SU-DHL-6 (cell line): ENCODE measurements at regions not wholly inside any gene's neighbourhood (a gene's known extent, or its start where the extent isn't known, plus 50 kb on each side); places are given as distances from the start of the nearest gene placed in this dataset.

Source experiments
- H2AFZ ChIP-seq: fragments of 200-600 bp; sonication (generic); 2 replicates; pipeline ENCODE4 v1.6.1; 2014; ENCODE audit warnings: low read depth, mild to moderate bottlenecking, moderate library complexity, mixed read lengths, antibody characterized with exemption, low read length; ENCODE audit not compliant: severe bottlenecking
- H3F3A ChIP-seq: fragments of 200-600 bp; shearing (Covaris generic); 2 replicates; pipeline ENCODE4 v1.6.0; 2016; ENCODE audit warnings: antibody characterized with exemption, mild to moderate bottlenecking; ENCODE audit not compliant: insufficient read depth
- H3K27ac ChIP-seq: fragments of 200-600 bp; sonication (generic); 2 replicates; pipeline ENCODE4 v1.5.1; 2016; ENCODE audit warnings: low read depth, mild to moderate bottlenecking, low read length, moderate library complexity, mixed read lengths
- H3K27me3 ChIP-seq: fragments of 200-600 bp; sonication (generic), shearing (Covaris generic); 2 replicates; pipeline ENCODE4 v1.6.0; 2014; ENCODE audit warnings: mild to moderate bottlenecking, low read length
- H3K36me3 ChIP-seq: fragments of 200-600 bp; sonication (generic); 2 replicates; pipeline ENCODE4 v1.6.1; 2014; ENCODE audit warnings: mild to moderate bottlenecking, low read length, mixed read lengths
- H3K4me2 ChIP-seq: fragments of 300-600, 200-600 bp; shearing (Covaris generic), sonication (generic); 2 replicates; pipeline ENCODE4 v1.6.0; 2014; ENCODE audit warnings: low read length, low read depth, mild to moderate bottlenecking; ENCODE audit not compliant: poor library complexity, severe bottlenecking
- H3K4me3 ChIP-seq: fragments of 200-600 bp; sonication (generic); 2 replicates; pipeline ENCODE4 v1.5.1; 2014; ENCODE audit warnings: antibody characterized with exemption, low read length, mild to moderate bottlenecking, mixed read lengths; ENCODE audit not compliant: insufficient read depth, poor library complexity, severe bottlenecking
- H3K79me2 ChIP-seq: fragments of 200-600 bp; sonication (generic); 2 replicates; pipeline ENCODE4 v1.6.1; 2014; ENCODE audit warnings: mild to moderate bottlenecking, low read length, moderate library complexity; ENCODE audit not compliant: insufficient read depth
- H3K9ac ChIP-seq: fragments of 200-600 bp; sonication (generic); 2 replicates; pipeline ENCODE4 v1.7.0; 2014; ENCODE audit warnings: mild to moderate bottlenecking, low read length
- H3K9me2 ChIP-seq: fragments of 200-600 bp; sonication (generic); replicated peaks from 2 replicates; pipeline ENCODE4 v1.6.1; 2014; ENCODE audit warnings: low read length; ENCODE audit not compliant: insufficient read depth
- H3K9me3 ChIP-seq: fragments of 200-600 bp; sonication (generic); 2 replicates; pipeline ENCODE4 v1.6.1; 2014; ENCODE audit warnings: low read length, mixed read lengths; ENCODE audit not compliant: insufficient read depth
- H4K20me1 ChIP-seq: fragments of 200-600 bp; sonication (generic); 2 replicates; pipeline ENCODE4 v1.6.1; 2014; ENCODE audit warnings: low read depth, mild to moderate bottlenecking, antibody characterized with exemption, low read length, moderate library complexity, mixed read lengths
- EZH2phosphoT487 ChIP-seq: fragments of 200-600 bp; sonication (generic), shearing (Covaris generic); conservative IDR thresholded peaks from 2 replicates; pipeline ENCODE4 v1.6.1; 2018; ENCODE audit warnings: mild to moderate bottlenecking, antibody characterized with exemption, low read length, moderate library complexity, mixed read lengths
- TF ChIP-seq, protein P1 (sequence below): fragments of 200-600 bp; sonication (generic); IDR thresholded peaks from one replicate; pipeline ENCODE4 v1.5.1; 2017; ENCODE audit warnings: antibody characterized with exemption, mild to moderate bottlenecking, low read length, moderate library complexity; ENCODE audit not compliant: insufficient read depth, poor library complexity, severe bottlenecking

DNA sequence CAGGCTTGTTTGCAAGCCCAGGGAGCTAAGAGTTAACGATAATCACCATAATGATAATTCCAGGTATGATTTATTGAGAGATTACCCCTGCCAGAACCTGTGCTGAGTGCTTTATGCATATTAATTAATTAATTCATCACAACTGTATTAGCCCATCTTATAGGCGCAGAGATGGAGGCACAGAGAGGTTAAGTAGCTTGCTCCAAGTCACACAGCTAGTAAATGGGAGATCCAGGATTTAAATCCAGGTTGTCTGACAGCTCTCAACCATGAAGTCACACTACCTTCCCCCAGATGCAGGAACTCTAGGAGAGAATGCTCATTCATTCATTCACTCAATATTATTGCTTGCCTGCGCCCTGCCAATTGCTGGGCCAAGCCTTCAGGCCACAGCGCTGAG lies 84.5 kb downstream of the FAM241B start:
- Histone ChIP-seq H3K9ac (no peak overlapping the region), H4K20me1 (no peaks in the 10 kb centered on the region), H3K4me2 (no peak overlapping the region), H3F3A (no peaks in the 10 kb centered on the region), H3K27ac (no peak overlapping the region), H3K27me3 (no peaks in the 10 kb centered on the region), H3K79me2 (no peaks in the 10 kb centered on the region), H2AFZ (no peak overlapping the region), H3K9me3 (no peaks in the 10 kb centered on the region), H3K9me2 (no peaks in the 10 kb centered on the region), H3K4me3 (no peak overlapping the region), H3K36me3 (no peaks in the 10 kb centered on the region)
- no peak for TF ChIP-seq EZH2phosphoT487

DNA sequence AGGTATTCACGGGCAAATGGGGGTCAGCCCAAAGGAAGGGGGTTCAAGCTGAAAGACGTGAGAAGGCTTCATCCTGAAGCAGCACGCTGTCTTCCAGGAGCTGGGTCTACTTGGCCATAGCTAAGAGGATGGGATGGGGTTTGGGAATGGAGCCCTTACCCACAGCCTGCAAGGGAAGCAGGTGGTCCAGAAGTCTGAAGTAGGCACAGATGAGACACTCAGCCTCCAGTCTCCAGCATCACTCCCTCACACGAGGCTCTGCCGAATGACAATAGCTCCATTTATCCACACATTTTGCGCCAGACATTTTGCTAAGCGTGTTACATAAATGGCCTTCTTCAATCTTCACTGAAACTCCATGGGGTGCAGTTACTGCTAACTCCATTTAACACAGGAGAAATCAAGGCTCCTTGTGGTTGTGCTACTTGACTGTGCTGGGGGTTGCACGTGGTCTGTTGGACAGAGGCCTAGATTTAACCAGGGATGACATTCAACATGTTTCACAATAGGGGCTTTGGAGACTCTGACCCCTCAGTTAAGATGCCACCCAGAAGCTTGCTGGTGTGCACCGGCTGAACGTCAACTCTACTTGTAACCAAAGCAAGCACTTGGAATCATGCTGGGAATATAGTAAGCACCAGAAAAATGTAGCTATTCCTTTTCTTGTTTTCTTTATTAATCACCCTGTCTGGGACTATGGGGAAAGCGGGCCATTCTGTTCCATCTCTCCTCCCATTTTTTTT lies 85.3 kb downstream of the FAM241B start:
- Histone ChIP-seq H4K20me1 (no peaks in the 10 kb centered on the region), H3K79me2 (no peaks in the 10 kb centered on the region), H3F3A (no peaks in the 10 kb centered on the region), H2AFZ (no peak overlapping the region), H3K9me2 (no peaks in the 10 kb centered on the region), H3K9me3 (no peaks in the 10 kb centered on the region), H3K4me2 (no peak overlapping the region), H3K4me3 (no peak overlapping the region), H3K36me3 (no peaks in the 10 kb centered on the region), H3K9ac (no peak overlapping the region), H3K27ac (no peak overlapping the region), H3K27me3 (no peaks in the 10 kb centered on the region; the same call in 1 of the 2 replicates)
- TF ChIP-seq, protein P1, sequence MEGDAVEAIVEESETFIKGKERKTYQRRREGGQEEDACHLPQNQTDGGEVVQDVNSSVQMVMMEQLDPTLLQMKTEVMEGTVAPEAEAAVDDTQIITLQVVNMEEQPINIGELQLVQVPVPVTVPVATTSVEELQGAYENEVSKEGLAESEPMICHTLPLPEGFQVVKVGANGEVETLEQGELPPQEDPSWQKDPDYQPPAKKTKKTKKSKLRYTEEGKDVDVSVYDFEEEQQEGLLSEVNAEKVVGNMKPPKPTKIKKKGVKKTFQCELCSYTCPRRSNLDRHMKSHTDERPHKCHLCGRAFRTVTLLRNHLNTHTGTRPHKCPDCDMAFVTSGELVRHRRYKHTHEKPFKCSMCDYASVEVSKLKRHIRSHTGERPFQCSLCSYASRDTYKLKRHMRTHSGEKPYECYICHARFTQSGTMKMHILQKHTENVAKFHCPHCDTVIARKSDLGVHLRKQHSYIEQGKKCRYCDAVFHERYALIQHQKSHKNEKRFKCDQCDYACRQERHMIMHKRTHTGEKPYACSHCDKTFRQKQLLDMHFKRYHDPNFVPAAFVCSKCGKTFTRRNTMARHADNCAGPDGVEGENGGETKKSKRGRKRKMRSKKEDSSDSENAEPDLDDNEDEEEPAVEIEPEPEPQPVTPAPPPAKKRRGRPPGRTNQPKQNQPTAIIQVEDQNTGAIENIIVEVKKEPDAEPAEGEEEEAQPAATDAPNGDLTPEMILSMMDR: no peak
- TF ChIP-seq EZH2phosphoT487: no peak

DNA sequence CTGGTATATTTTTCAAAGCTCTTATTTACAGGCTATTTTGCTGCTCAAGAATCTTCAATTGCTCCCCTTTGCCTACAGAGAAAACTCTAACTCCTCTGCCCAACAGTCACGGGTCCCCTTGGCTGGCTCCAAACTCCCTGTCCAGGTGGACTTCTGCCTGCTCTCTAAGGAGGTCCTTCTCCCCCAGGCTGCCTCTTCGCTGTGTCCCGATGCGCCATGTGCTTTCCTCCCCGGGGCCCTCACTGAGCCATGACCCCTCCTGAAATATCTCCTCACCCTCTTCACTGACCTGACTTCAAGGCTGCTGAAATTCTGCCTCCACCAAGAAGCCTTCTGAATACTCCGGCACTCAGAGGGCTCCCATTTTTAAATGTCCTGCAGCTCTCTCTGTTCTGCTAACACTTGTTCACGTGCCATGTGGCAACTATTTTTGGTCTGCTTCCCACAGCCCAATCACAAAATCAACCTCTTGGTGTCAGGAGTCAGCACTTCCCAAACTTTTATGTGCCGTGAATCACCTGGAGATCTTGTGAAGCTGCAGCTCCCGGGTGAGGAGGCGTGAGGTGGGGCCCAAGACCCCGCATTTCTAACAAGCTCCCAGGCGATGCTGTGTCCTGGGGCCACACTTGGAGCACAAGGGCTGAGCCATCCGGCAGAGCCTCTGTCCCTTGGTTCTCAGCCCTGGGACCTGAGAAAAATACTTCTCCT lies 85.7 kb upstream of the COL13A1 start:
- Histone ChIP-seq H3K27me3 (no peaks in the 10 kb centered on the region; the same call in 1 of the 2 replicates), H4K20me1 (no peaks in the 10 kb centered on the region), H3K9ac (no peak overlapping the region), H2AFZ (no peak overlapping the region), H3K4me3 (no peak overlapping the region), H3K36me3 (no peaks in the 10 kb centered on the region), H3K9me3 (no peaks in the 10 kb centered on the region), H3K27ac (no peak overlapping the region), H3F3A (no peaks in the 10 kb centered on the region), H3K79me2 (no peaks in the 10 kb centered on the region), H3K9me2 (no peaks in the 10 kb centered on the region), H3K4me2 (no peak overlapping the region)
- TF ChIP-seq, protein P1: no peak
- no peak for TF ChIP-seq EZH2phosphoT487
